ENCODE measurements at regions not wholly inside any gene's neighbourhood (a gene's known extent, or its start where the extent isn't known, plus 50 kb on each side); places are given as distances from the start of the nearest gene placed in this dataset.

- WGBS (ENCODE audit: low lambda C conversion rate): 79% methylated on average over 6 of the region's 6 CpGs
- no peak overlapping the region for H3K4me2 ChIP-seq
These were observed 59.8 kb upstream of the RFX3 start for GRCh38 chr9:3585606-3586005.

GRCh38 chr9:3578786-3579185 is 53.0 kb upstream of the RFX3 start:
- 97% methylated on average over 2 of the region's 2 CpGs for whole genome bisulfite sequencing (ENCODE audit: low lambda C conversion rate)
- H3K9me3 ChIP-seq: peaks cover 8% of the 10 kb centered on the region; the same call in 1 of the 2 replicates
- H3K4me2 ChIP-seq: no peak overlapping the region
- H3K4me3 ChIP-seq (ENCODE audit: low read depth in 2 of 2, low read length in 1 of 2): no peak overlapping the region
- H2AFZ ChIP-seq (ENCODE audit: low read depth): no peak overlapping the region
- H3K27ac ChIP-seq (ENCODE audit: low read depth in 2 of 2, low read length in 1 of 2): no peak overlapping the region
- H3K4me1 ChIP-seq (ENCODE audit: control insufficient read depth in 1 of 2, insufficient read depth in 2 of 2, low read depth in 1 of 2, low read length in 1 of 2): no peaks in the 10 kb centered on the region
- TF ChIP-seq RCOR1 (IDR thresholded peaks at IDR 0.05; ENCODE audit: low read length) (no peak), EP300 (IDR thresholded peaks at IDR 0.05; ENCODE audit: borderline replicate concordance in 1 of 2, low read depth in 1 of 2, low read length in 1 of 2) (no peak), NRF1 (IDR thresholded peaks at IDR 0.05; ENCODE audit: low read depth, low read length) (no peak), USF1 (IDR thresholded peaks at IDR 0.05; ENCODE audit: borderline replicate concordance, low read depth) (no peak), EZH2phosphoT487 (IDR thresholded peaks at IDR 0.05; ENCODE audit: borderline replicate concordance, low read depth) (no peak), MXI1 (IDR thresholded peaks at IDR 0.05; ENCODE audit: low read depth, low read length) (no peak), MAX (IDR thresholded peaks at IDR 0.05; ENCODE audit: low read depth) (no peak), TCF12 (IDR thresholded peaks at IDR 0.05) (no peak), FOXJ3 (CRISPR knock-in tag; IDR thresholded peaks at IDR 0.05) (no peak), ELF1 (IDR thresholded peaks at IDR 0.05) (no peak), GATA2 (CRISPR knock-in tag; IDR thresholded peaks at IDR 0.05) (no peak), TEAD4 (IDR thresholded peaks at IDR 0.05; ENCODE audit: borderline replicate concordance, insufficient read depth) (no peak), NFIC (IDR thresholded peaks at IDR 0.05; ENCODE audit: borderline replicate concordance) (no peak), RAD21 (IDR thresholded peaks at IDR 0.05; ENCODE audit: low read length) (no peak), IRF3 (IDR thresholded peaks at IDR 0.05; ENCODE audit: low read depth, low read length) (no peak), FOSL2 (IDR thresholded peaks at IDR 0.05; ENCODE audit: borderline replicate concordance, low read depth) (no peak)
- TF ChIP-seq, protein P1, sequence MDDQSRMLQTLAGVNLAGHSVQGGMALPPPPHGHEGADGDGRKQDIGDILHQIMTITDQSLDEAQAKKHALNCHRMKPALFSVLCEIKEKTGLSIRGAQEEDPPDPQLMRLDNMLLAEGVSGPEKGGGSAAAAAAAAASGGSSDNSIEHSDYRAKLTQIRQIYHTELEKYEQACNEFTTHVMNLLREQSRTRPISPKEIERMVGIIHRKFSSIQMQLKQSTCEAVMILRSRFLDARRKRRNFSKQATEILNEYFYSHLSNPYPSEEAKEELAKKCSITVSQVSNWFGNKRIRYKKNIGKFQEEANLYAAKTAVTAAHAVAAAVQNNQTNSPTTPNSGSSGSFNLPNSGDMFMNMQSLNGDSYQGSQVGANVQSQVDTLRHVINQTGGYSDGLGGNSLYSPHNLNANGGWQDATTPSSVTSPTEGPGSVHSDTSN (IDR thresholded peaks at IDR 0.05): no peak
- H3F3A ChIP-seq (replicated peaks; ENCODE audit: insufficient read depth): no peaks in the 10 kb centered on the region
- no peaks in the 10 kb centered on the region for H3K79me2 ChIP-seq (ENCODE audit: insufficient read depth)
- POLR2A ChIA-PET: no interaction called here
- no peaks in the 10 kb centered on the region for H3K36me3 ChIP-seq (replicated peaks in 1 of 2; ENCODE audit: control insufficient read depth in 1 of 2, insufficient read depth in 2 of 2, low read length in 1 of 2)
- CTCF ChIA-PET: no interaction called here
- no peak for DNase-seq
- H3K9me2 ChIP-seq: no peaks in the 10 kb centered on the region; the same call in 1 of the 2 replicates
- no peak overlapping the region for H3K9ac ChIP-seq
- no peaks in the 10 kb centered on the region for H4K20me1 ChIP-seq (ENCODE audit: insufficient read depth)
- H3K27me3 ChIP-seq (ENCODE audit: insufficient read depth): no peaks in the 10 kb centered on the region

More at GRCh38 chr9:3585606-3586005, 59.8 kb upstream of the RFX3 start:
- Histone ChIP-seq H3K9me2 (no peaks in the 10 kb centered on the region), H2AFZ (ENCODE audit: low read depth) (no peak overlapping the region), H3K4me1 (ENCODE audit: control insufficient read depth in 1 of 2, insufficient read depth in 2 of 2, low read depth in 1 of 2, low read length in 1 of 2) (no peaks in the 10 kb centered on the region), H3K79me2 (ENCODE audit: insufficient read depth) (no peaks in the 10 kb centered on the region), H3K9me3 (peaks cover 8% of the 10 kb centered on the region; the same call in 1 of the 2 replicates), H3F3A (replicated peaks; ENCODE audit: insufficient read depth) (no peaks in the 10 kb centered on the region), H3K36me3 (replicated peaks in 1 of 2; ENCODE audit: control insufficient read depth in 1 of 2, insufficient read depth in 2 of 2, low read length in 1 of 2) (no peaks in the 10 kb centered on the region), H4K20me1 (ENCODE audit: insufficient read depth) (no peaks in the 10 kb centered on the region), H3K27me3 (ENCODE audit: insufficient read depth) (no peaks in the 10 kb centered on the region), H3K4me3 (ENCODE audit: low read depth in 2 of 2, low read length in 1 of 2) (no peak overlapping the region), H3K27ac (ENCODE audit: low read depth in 2 of 2, low read length in 1 of 2) (no peak overlapping the region), H3K9ac (no peak overlapping the region)
- TF ChIP-seq TAF1 (IDR thresholded peaks at IDR 0.05; ENCODE audit: borderline replicate concordance, low read depth, low read length) (no peak), MXI1 (IDR thresholded peaks at IDR 0.05; ENCODE audit: low read depth, low read length) (no peak), CHD2 (IDR thresholded peaks at IDR 0.05; ENCODE audit: low read length, partially characterized antibody) (no peak)
- DNase-seq: no peak
- CTCF ChIA-PET: no interaction called here
- POLR2A ChIA-PET: no interaction called here

Measured in SK-N-SH (cell line).